ENCODE measurements at regions not wholly inside any gene's neighbourhood (a gene's known extent, or its start where the extent isn't known, plus 50 kb on each side); places are given as distances from the start of the nearest gene placed in this dataset.

GRCh38 chr11:71125150-71125549 lies 127.2 kb downstream of the SHANK2 start:
- TF ChIP-seq POLR2A (IDR thresholded peaks at IDR 0.05; ENCODE audit: control extremely low read depth in 1 of 2, low read depth in 2 of 2, low read length in 2 of 2) = no peak
- no peak for TF ChIP-seq CTCF (IDR thresholded peaks at IDR 0.05; ENCODE audit: control extremely low read depth in 1 of 3, insufficient read depth in 1 of 3, low read depth in 1 of 3, low read length in 3 of 3)

Data from H1 (cell line).